Stomach (tissue), 4 donors: ENCODE measurements at regions not wholly inside any gene's neighbourhood (a gene's known extent, or its start where the extent isn't known, plus 50 kb on each side); places are given as distances from the start of the nearest gene placed in this dataset.

Experiments
- POLR2A ChIP-seq, 4 donors: fragments of 450-650 bp; IDR thresholded peaks; one replicate each; pipeline ENCODE4 v1.6.1; 2016; ENCODE audit warnings: antibody characterized with exemption in 4 of 4, control low read depth in 2 of 4, mild to moderate bottlenecking in 1 of 4, moderate library complexity in 1 of 4
- TF ChIP-seq, protein P1 (sequence below), 7 experiments: fragments of 450-650 bp in 4 of 7; fragments of 200-600 bp in 3 of 7; sonication (generic) in 3 of 7; IDR thresholded peaks; one replicate each; pipeline ENCODE4 v1.5.1; 2016 to 2019; ENCODE audit warnings: antibody characterized with exemption in 7 of 7, control low read depth in 2 of 7, mild to moderate bottlenecking in 1 of 7

- TF ChIP-seq POLR2A (IDR thresholded peaks at IDR 0.05) = no peak
- TF ChIP-seq, protein P1, sequence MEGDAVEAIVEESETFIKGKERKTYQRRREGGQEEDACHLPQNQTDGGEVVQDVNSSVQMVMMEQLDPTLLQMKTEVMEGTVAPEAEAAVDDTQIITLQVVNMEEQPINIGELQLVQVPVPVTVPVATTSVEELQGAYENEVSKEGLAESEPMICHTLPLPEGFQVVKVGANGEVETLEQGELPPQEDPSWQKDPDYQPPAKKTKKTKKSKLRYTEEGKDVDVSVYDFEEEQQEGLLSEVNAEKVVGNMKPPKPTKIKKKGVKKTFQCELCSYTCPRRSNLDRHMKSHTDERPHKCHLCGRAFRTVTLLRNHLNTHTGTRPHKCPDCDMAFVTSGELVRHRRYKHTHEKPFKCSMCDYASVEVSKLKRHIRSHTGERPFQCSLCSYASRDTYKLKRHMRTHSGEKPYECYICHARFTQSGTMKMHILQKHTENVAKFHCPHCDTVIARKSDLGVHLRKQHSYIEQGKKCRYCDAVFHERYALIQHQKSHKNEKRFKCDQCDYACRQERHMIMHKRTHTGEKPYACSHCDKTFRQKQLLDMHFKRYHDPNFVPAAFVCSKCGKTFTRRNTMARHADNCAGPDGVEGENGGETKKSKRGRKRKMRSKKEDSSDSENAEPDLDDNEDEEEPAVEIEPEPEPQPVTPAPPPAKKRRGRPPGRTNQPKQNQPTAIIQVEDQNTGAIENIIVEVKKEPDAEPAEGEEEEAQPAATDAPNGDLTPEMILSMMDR (IDR thresholded peaks at IDR 0.05) = no peak
Observed at GRCh38 chr2:144774809-144775208, 254.9 kb upstream of the ZEB2 start.
